Transverse colon (tissue), 4 donors: ENCODE measurements at regions not wholly inside any gene's neighbourhood (a gene's known extent, or its start where the extent isn't known, plus 50 kb on each side); places are given as distances from the start of the nearest gene placed in this dataset.

Experiments
- DNase-seq: peaks from one replicate; pipeline ENCODE4 v3.0.0-alpha.2; 2019
- H3K27ac ChIP-seq, 4 donors: fragments of 200-600 bp; sonication (generic); 2 replicates each; pipeline ENCODE4 v1.5.1; 2016 to 2018; ENCODE audit warnings: inconsistent platforms in 4 of 4
- H3K27me3 ChIP-seq: fragments of 200-600 bp; sonication (generic); 2 replicates; pipeline ENCODE4 v1.5.1; 2017; ENCODE audit warnings: inconsistent platforms
- H3K36me3 ChIP-seq, 4 donors: fragments of 200-600 bp; sonication (generic); 2 replicates each; pipeline ENCODE4 v1.5.1; 2017 to 2019; ENCODE audit warnings: inconsistent platforms in 4 of 4
- H3K4me1 ChIP-seq, 4 donors: fragments of 200-600 bp; sonication (generic); 2 replicates each; pipeline ENCODE4 v1.5.1; 2017 to 2020; ENCODE audit warnings: inconsistent platforms in 4 of 4
- H3K4me3 ChIP-seq, 4 donors: fragments of 200-600 bp; sonication (generic); 1 replicate in 1 of 4; 2 replicates in 3 of 4; pipeline versions ENCODE4 v1.5.1 to v1.6.1; 2017 to 2019; ENCODE audit warnings: inconsistent platforms in 4 of 4
- H3K9me3 ChIP-seq, 2 donors: fragments of 200-600 bp; sonication (generic); 2 replicates each; pipeline ENCODE4 v1.5.1; 2017 to 2019; ENCODE audit warnings: inconsistent platforms in 2 of 2
- CTCF ChIP-seq, 5 experiments: fragments of 200-600 bp in 3 of 5; fragments of 450-650 bp in 2 of 5; sonication (generic) in 3 of 5; IDR thresholded peaks; 1 replicate in 2 of 5; 2 replicates in 3 of 5; pipeline ENCODE4 v1.5.1; 2016 to 2017; ENCODE audit warnings: antibody characterized with exemption in 5 of 5, inconsistent platforms in 3 of 5, mild to moderate bottlenecking in 2 of 5, moderate library complexity in 1 of 5
- EP300 ChIP-seq: sonication (generic); formaldehyde crosslinking; IDR thresholded peaks from one replicate; pipeline ENCODE4 v1.6.1; 2017; ENCODE audit warnings: antibody characterized with exemption, low read depth
- POLR2A ChIP-seq: fragments of 450-650 bp; IDR thresholded peaks from one replicate; pipeline ENCODE4 v1.6.1; 2016; ENCODE audit warnings: antibody characterized with exemption, mild to moderate bottlenecking, moderate library complexity
- POLR2AphosphoS5 ChIP-seq, 3 donors: sonication (generic); formaldehyde crosslinking; IDR thresholded peaks; one replicate each; pipeline ENCODE4 v1.6.1; 2016; ENCODE audit warnings: antibody characterized with exemption in 3 of 3
- WGBS, 2 donors: methylation state at CpG; one replicate each; pipeline ENCODE4 v1.1.5; 2018; ENCODE audit warnings: low coverage in 1 of 2; 5-methylcytosine and 5-hydroxymethylcytosine counted together
- in situ Hi-C, 4 donors: fragments of 200-750 bp; cut with MboI; loops; one replicate each; pipeline versions ENCODE4 v1.15.0 to v1.15.1; 2017; ENCODE audit warnings: low sequenced_read_pairs in 3 of 4, low pct_ligation_motif_present in 1 of 4, low pct_unique_long_range_greater_than_20kb in 1 of 4
- intact Hi-C: fragments of 100-400 bp; cut with DNase I; formaldehyde crosslinking; loops from one replicate; pipeline ENCODE4 v1.15.1; 2023; ENCODE audit warnings: low total_unique reads

GRCh38 chr15:77688693-77689092 lies 56.0 kb upstream of the LINGO1 start:
- peaks cover 34% of the 10 kb centered on the region for H3K27me3 ChIP-seq
- TF ChIP-seq CTCF (IDR thresholded peaks at IDR 0.05) (no peak), POLR2A (no peak), EP300 (no peak), POLR2AphosphoS5 (IDR thresholded peaks at IDR 0.05) (no peak)
- H3K4me1 ChIP-seq: no peaks in the 10 kb centered on the region
- DNase-seq: no peak
- WGBS, 2 donors: 74 to 75% methylated on average over 2 of the region's 2 CpGs
- H3K4me3 ChIP-seq: no peak overlapping the region
- in situ Hi-C loops (no loop called here), intact Hi-C loops (no loop called here)
- H3K27ac ChIP-seq: no peak overlapping the region
- H3K9me3 ChIP-seq: no peaks in the 10 kb centered on the region
- no peaks in the 10 kb centered on the region for H3K36me3 ChIP-seq

GRCh38 chr15:77688266-77688665 lies 55.6 kb upstream of the LINGO1 start:
- intact Hi-C loops: no loop called here
- no peak for DNase-seq
- Histone ChIP-seq H3K27ac (no peak overlapping the region), H3K4me3 (no peak overlapping the region), H3K27me3 (peaks cover 29% of the 10 kb centered on the region), H3K9me3 (no peaks in the 10 kb centered on the region), H3K4me1 (no peaks in the 10 kb centered on the region), H3K36me3 (no peaks in the 10 kb centered on the region)
- 78% methylated on average over 8 of the region's 8 CpGs; no CpG with 5 or more reads in 1 of the 2 donors for WGBS, 2 donors
- in situ Hi-C loops: no loop called here
- TF ChIP-seq POLR2A (no peak), EP300 (no peak), POLR2AphosphoS5 (IDR thresholded peaks at IDR 0.05) (no peak), CTCF (IDR thresholded peaks at IDR 0.05) (no peak)

- Histone ChIP-seq H3K27ac (no peak overlapping the region), H3K27me3 (peaks cover 5% of the 10 kb centered on the region), H3K36me3 (no peaks in the 10 kb centered on the region), H3K9me3 (no peaks in the 10 kb centered on the region), H3K4me1 (no peaks in the 10 kb centered on the region), H3K4me3 (no peak overlapping the region)
- TF ChIP-seq POLR2A: no peak
- TF ChIP-seq POLR2AphosphoS5 (IDR thresholded peaks at IDR 0.05): no peak
- no peak for TF ChIP-seq EP300
- no peak for TF ChIP-seq CTCF (IDR thresholded peaks at IDR 0.05)
- WGBS, 2 donors: 75 to 83% methylated on average over 1 to 7 of the region's 7 CpGs
- intact Hi-C loops (no loop called here), in situ Hi-C loops (no loop called here)
- no peak for DNase-seq
These were observed 52.5 kb upstream of the LINGO1 start for GRCh38 chr15:77685082-77685815.

- no peak for DNase-seq
- WGBS, 2 donors: 84 to 100% methylated on average over 2 to 4 of the region's 7 CpGs
- Histone ChIP-seq H3K36me3 (no peaks in the 10 kb centered on the region), H3K27me3 (peaks cover 4% of the 10 kb centered on the region), H3K4me1 (no peaks in the 10 kb centered on the region), H3K9me3 (no peaks in the 10 kb centered on the region), H3K27ac (no peak overlapping the region), H3K4me3 (no peak overlapping the region)
- TF ChIP-seq EP300: no peak
- TF ChIP-seq POLR2A: no peak
- TF ChIP-seq POLR2AphosphoS5 (IDR thresholded peaks at IDR 0.05): no peak
- no peak for TF ChIP-seq CTCF (IDR thresholded peaks at IDR 0.05)
- in situ Hi-C loops (no loop called here), intact Hi-C loops (no loop called here)
These were observed 51.8 kb upstream of the LINGO1 start for GRCh38 chr15:77684341-77685081.
